HEK293T (cell line): ENCODE measurements at regions not wholly inside any gene's neighbourhood (a gene's known extent, or its start where the extent isn't known, plus 50 kb on each side); places are given as distances from the start of the nearest gene placed in this dataset.

Experiments used
- CTCF ChIA-PET: fragments of 350-600 bp; formaldehyde crosslinking; extraction: SDS; loops from one replicate; lab custom pipeline; 2021; ENCODE audit warnings: antibody characterized with exemption, inconsistent platforms; lab: Yijun Ruan, JAX
- POLR2A ChIA-PET: fragments of 350-600 bp; formaldehyde crosslinking; extraction: SDS; loops from one replicate; lab custom pipeline; 2020; ENCODE audit warnings: antibody characterized with exemption, inconsistent platforms; lab: Yijun Ruan, JAX
- DNase-seq: peaks from one replicate; pipeline ENCODE4 v3.0.0; 2012; ENCODE audit warnings: mixed read lengths; ENCODE audit errors: extremely low spot score
- ARNT ChIP-seq: fragments of 450-650 bp; IDR thresholded peaks from 2 replicates; pipeline ENCODE4 v1.6.1; 2017; ENCODE audit warnings: mild to moderate bottlenecking
- BHLHE40 ChIP-seq: fragments of 450-650 bp; IDR thresholded peaks from 2 replicates; pipeline ENCODE4 v1.6.1; 2016; ENCODE audit warnings: mild to moderate bottlenecking, moderate library complexity, borderline replicate concordance
- CTBP1 ChIP-seq: fragments of 450-650 bp; IDR thresholded peaks from 2 replicates; pipeline ENCODE4 v1.6.1; 2016; ENCODE audit warnings: borderline replicate concordance
- ELF4 ChIP-seq: fragments of 450-650 bp; IDR thresholded peaks from 2 replicates; pipeline ENCODE4 v1.6.1; 2017; ENCODE audit warnings: antibody characterized with exemption
- FOXA1 ChIP-seq: fragments of 450-650 bp; IDR thresholded peaks from 2 replicates; pipeline ENCODE4 v1.6.1; 2016; ENCODE audit warnings: mild to moderate bottlenecking
- FOXK2 ChIP-seq: fragments of 450-650 bp; IDR thresholded peaks from 2 replicates; pipeline ENCODE4 v1.6.1; 2016; ENCODE audit warnings: mild to moderate bottlenecking
- FOXM1 ChIP-seq: fragments of 450-650 bp; IDR thresholded peaks from 2 replicates; pipeline ENCODE4 v1.6.1; 2017; ENCODE audit warnings: mild to moderate bottlenecking, borderline replicate concordance
- HDGF ChIP-seq: fragments of 450-650 bp; IDR thresholded peaks from 2 replicates; pipeline ENCODE4 v1.6.1; 2017; ENCODE audit warnings: antibody characterized with exemption, borderline replicate concordance
- L3MBTL2 ChIP-seq: fragments of 450-650 bp; conservative IDR thresholded peaks from 2 replicates; pipeline ENCODE4 v1.6.1; 2016; ENCODE audit warnings: mild to moderate bottlenecking
- LEF1 ChIP-seq: fragments of 450-650 bp; IDR thresholded peaks from 2 replicates; pipeline ENCODE4 v1.6.1; 2017; ENCODE audit warnings: mild to moderate bottlenecking, borderline replicate concordance
- NFRKB ChIP-seq: fragments of 450-650 bp; IDR thresholded peaks from 2 replicates; pipeline ENCODE4 v1.6.1; 2016; ENCODE audit warnings: mild to moderate bottlenecking, moderate library complexity
- SP1 ChIP-seq: fragments of 450-650 bp; IDR thresholded peaks from 2 replicates; pipeline ENCODE4 v1.6.1; 2017
- TARDBP ChIP-seq: fragments of 450-650 bp; IDR thresholded peaks from 2 replicates; pipeline ENCODE4 v1.6.1; 2016
- ZNF384 ChIP-seq: fragments of 450-650 bp; IDR thresholded peaks from 2 replicates; pipeline ENCODE4 v1.6.1; 2016
- TF ChIP-seq, protein P1 (sequence below): fragments of 450-650 bp; IDR thresholded peaks from 2 replicates; pipeline ENCODE4 v1.6.1; 2016

DNA sequence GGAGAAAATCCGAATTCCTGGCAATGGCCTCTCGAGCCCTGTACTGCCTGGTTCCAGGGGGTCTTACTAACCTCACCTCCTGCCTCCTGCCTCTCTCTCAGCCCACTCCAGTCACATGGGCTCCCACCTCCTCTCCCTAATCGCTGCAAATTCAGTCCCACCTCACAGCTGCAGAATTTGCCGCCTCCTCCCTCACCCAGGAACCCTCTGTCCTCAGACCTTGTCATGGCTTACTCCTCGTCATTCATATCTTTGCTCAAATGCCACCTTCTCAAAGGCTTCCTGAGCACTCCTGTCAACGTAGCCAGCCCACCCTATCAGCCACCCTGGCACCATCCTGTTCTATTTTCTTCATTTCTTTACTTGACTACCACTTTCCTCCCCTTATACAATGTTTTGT, 89.0 kb downstream of the SLC2A10 start:
- no peak for TF ChIP-seq ELF4
- no peak for TF ChIP-seq BHLHE40
- TF ChIP-seq FOXM1: no peak
- ChIA-PET POLR2A (no interaction called here), CTCF (no interaction called here)
- DNase-seq: no peak

DNA sequence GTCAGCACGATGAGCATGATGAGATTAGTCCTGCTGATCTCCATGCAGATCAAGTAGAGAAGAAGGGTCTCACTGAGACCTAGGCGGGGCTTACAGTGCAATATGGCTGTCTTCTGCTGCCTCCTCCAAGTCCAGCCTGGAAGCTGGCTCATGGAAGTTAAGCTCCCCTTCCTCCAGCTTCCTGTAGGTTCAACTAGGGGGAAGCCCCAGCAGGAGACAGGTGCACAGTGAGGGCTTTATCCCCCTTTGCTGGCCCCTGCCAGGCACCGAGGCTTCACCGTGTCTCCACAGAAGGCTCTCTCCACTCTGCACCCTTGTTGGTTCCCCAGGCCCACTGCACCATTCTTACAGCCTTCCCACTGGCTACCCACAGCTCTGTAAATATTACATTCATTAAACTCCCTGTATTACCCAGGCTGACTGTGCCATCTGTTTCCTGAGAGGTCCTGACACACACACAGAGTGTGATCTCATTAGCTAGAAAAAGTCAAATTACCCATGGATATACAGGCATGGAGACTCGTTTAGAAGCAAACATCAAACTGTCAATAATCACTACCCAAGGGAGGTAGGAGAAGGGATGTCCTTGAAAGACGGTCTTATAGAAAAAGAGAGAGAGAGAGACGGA, 90.4 kb downstream of the SLC2A10 start:
- no peak for DNase-seq
- ChIA-PET CTCF (no interaction called here), POLR2A (no interaction called here)

DNA sequence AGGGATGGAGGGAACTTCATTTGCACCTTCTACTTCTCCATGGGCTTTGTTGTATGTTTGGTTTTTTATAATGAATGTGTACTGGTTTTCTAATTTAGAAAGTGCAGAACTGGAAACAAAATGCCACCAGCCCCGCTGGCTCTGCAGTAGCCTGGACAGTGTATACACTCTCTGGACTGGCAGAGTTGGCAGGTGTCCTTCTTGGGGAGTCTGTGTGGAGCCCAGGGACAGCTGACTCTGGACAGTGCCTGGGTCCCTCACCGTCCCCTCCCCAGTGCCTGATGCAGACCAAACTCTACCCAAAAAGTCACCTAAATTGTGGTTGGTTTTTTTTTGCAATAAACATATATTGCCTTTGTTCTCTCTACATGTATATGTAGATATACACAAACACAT, 91.0 kb downstream of the SLC2A10 start:
- ChIA-PET POLR2A (no interaction called here), CTCF (no interaction called here)
- TF ChIP-seq FOXK2 (no peak), FOXA1 (no peak)
- TF ChIP-seq, protein P1, sequence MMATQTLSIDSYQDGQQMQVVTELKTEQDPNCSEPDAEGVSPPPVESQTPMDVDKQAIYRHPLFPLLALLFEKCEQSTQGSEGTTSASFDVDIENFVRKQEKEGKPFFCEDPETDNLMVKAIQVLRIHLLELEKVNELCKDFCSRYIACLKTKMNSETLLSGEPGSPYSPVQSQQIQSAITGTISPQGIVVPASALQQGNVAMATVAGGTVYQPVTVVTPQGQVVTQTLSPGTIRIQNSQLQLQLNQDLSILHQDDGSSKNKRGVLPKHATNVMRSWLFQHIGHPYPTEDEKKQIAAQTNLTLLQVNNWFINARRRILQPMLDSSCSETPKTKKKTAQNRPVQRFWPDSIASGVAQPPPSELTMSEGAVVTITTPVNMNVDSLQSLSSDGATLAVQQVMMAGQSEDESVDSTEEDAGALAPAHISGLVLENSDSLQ: no peak
- no peak for DNase-seq

More for the DNA sequence above, 90.4 kb downstream of the SLC2A10 start:
- TF ChIP-seq BHLHE40: no peak
- TF ChIP-seq ARNT: no peak
- TF ChIP-seq ZNF384: no peak
- TF ChIP-seq ELF4: no peak
- no peak for TF ChIP-seq TARDBP

DNA sequence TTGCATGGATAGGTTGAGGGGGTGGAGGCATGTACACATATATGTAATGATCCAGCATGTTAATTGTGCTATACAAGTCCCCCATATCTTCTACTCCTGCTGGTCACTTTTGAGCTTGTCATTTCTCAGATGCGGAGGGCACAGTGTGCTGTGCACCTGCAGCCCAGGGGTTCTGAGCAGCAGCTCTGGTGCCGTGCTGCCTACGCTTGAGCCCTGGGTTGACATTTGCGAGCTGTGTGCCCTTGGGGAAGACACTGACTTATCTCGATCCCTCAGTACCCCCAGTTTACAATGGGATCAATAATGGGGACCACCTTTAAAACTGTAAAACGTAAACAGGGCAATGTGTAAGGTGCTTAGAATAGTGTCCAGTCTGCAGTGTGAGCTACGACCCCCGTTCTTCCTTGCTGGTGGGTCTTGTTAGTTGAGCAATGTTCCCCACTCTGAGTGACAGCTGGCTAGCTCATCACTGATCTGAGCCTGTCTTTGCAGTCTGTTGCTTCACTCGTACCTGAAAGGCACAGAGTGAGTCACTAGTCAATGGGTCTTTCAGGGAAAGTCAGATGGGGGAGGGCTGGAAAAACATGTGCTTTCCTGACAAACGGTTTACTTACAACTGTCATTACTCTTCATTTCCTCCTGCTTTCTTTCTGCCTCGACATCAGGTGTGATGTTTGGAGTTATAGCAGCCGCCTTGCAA, 91.7 kb downstream of the SLC2A10 start:
- CTCF ChIA-PET: no interaction called here
- DNase-seq: no peak
- TF ChIP-seq CTBP1 (no peak), FOXK2 (no peak), TARDBP (no peak), ELF4 (no peak), L3MBTL2 (no peak), NFRKB (no peak), FOXM1 (no peak), LEF1 (no peak), HDGF (no peak)
- TF ChIP-seq, protein P1: no peak
- POLR2A ChIA-PET: no interaction called here

DNA sequence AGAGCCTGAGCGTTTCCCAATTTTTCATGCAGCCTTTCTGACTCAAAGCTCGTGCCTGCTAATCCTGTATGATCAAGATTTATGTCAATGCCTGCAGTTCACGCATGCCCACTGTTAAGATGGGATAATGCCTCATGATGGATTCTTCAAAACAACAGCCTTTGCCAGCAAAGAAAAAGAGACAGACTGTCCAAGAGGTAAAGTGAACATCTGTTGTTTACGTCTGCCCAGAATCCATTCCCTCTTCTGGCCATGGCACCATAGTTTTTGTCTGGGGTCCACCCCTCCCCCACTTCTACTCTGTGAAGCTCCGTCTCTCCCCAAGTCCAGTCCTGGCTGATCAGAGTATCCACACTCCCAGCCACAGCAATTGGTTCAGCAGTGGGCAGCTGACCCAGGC, 91.9 kb upstream of the EYA2 start:
- CTCF ChIA-PET: no interaction called here
- TF ChIP-seq FOXA1: no peak
- no peak for TF ChIP-seq SP1
- no peak for TF ChIP-seq BHLHE40
- no peak for TF ChIP-seq HDGF
- TF ChIP-seq NFRKB: no peak
- no peak for TF ChIP-seq ZNF384
- TF ChIP-seq FOXK2: no peak
- TF ChIP-seq CTBP1: no peak
- no peak for TF ChIP-seq TARDBP
- no peak for TF ChIP-seq ELF4
- no peak for TF ChIP-seq FOXM1
- TF ChIP-seq L3MBTL2: no peak
- no peak for TF ChIP-seq ARNT
- TF ChIP-seq LEF1: no peak
- TF ChIP-seq, protein P1: no peak
- no peak for DNase-seq
- POLR2A ChIA-PET: no interaction called here

DNA sequence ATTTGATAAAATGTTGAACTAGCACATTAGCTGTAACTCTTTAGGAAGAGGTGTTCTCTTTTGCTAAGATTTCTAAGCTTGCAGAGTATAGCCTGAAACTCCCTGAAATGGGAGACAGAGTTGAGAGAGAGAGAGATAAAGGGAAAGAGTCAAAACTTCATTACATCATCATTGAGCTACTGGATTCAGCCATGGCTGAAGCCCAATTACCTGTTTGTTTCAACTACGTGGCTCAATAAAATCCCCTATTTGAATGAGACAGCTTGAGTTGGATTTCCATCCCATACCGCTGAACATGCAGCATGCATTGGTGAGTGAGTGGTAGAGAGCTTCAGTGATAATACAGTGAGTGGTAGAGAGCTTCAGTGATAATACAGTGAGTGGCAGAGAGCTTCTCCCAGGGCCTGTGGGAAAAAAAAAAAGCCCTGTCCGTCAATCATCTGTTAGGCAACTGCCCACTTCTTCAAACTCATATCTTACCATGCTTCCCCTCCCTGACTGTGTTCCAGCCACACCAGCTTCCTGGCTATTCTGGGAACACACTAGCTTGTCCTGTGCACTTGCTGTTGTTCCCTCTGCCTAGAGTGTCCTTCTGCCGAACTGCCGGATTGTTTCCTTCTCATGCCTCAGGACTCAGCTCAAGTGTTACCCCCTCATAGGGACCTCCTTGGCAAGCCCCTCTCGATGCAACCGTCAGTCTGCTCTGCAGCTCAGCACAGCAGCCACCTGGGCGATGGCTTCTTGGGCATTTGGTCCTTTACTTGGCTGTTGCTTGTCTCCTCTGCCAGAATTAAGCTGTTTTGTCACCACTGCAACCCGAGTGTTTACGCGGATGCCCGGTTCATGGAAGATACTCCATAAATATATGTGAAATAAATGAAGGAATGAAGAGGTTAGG, 91.3 kb upstream of the EYA2 start:
- ChIA-PET CTCF (no interaction called here), POLR2A (no interaction called here)
- no peak for DNase-seq

More for the DNA sequence above, 91.3 kb upstream of the EYA2 start:
- TF ChIP-seq, protein P1: 0 out of 2 replicates have a peak, but pooled peaks have one; percentile 9
- TF ChIP-seq NFRKB: no peak
- TF ChIP-seq ZNF384: no peak
